Karpas-422 (cell line): ENCODE measurements at regions not wholly inside any gene's neighbourhood (a gene's known extent, or its start where the extent isn't known, plus 50 kb on each side); places are given as distances from the start of the nearest gene placed in this dataset.
A peak's percentile ranks its signal among the peaks of the same experiment; 100 is the strongest.

Experiments
- DNase-seq: peaks from one replicate; pipeline ENCODE4 v3.0.0-alpha.2; 2015
- H2AFZ ChIP-seq: fragments of 200-600 bp; sonication (generic); 2 replicates; pipeline ENCODE4 v1.6.1; 2014; ENCODE audit warnings: antibody characterized with exemption, low read length, mixed read lengths
- H3K27ac ChIP-seq: fragments of 200-600 bp; sonication (generic); 2 replicates; pipeline ENCODE4 v1.5.1; 2014; ENCODE audit warnings: mild to moderate bottlenecking, low read length, moderate library complexity
- H3K27me3 ChIP-seq: fragments of 200-600 bp; sonication (generic); 2 replicates; pipeline ENCODE4 v1.6.1; 2014; ENCODE audit warnings: low read length, mixed read lengths
- H3K36me3 ChIP-seq: fragments of 200-600 bp; sonication (generic); 2 replicates; pipeline ENCODE4 v1.6.1; 2014; ENCODE audit warnings: low read length, mixed read lengths; ENCODE audit not compliant: insufficient read depth
- H3K4me1 ChIP-seq: fragments of 200-600 bp; sonication (generic); 2 replicates; pipeline ENCODE4 v1.6.1; 2014; ENCODE audit warnings: mild to moderate bottlenecking, low read length, mixed read lengths
- H3K4me2 ChIP-seq: fragments of 200-600 bp; sonication (generic); 2 replicates; pipeline ENCODE4 v1.6.1; 2014; ENCODE audit warnings: low read length, low read depth, mild to moderate bottlenecking; ENCODE audit not compliant: poor library complexity, severe bottlenecking
- H3K4me3 ChIP-seq: fragments of 200-600 bp; sonication (generic); 2 replicates; pipeline ENCODE4 v1.5.1; 2014; ENCODE audit warnings: mild to moderate bottlenecking, antibody characterized with exemption, low read length, mixed read lengths
- H3K79me2 ChIP-seq: fragments of 200-600 bp; sonication (generic); 2 replicates; pipeline ENCODE4 v1.6.1; 2014; ENCODE audit warnings: mild to moderate bottlenecking, low read length, mixed read lengths
- H3K9ac ChIP-seq: fragments of 200-600 bp; sonication (generic); 2 replicates; pipeline ENCODE4 v1.6.0; 2014; ENCODE audit warnings: low read length
- H3K9me2 ChIP-seq: fragments of 200-600 bp; sonication (generic), shearing (Covaris generic); replicated peaks from 2 replicates; pipeline ENCODE4 v1.6.0; 2014; ENCODE audit warnings: mild to moderate bottlenecking, low read length, moderate library complexity; ENCODE audit not compliant: insufficient read depth
- H3K9me3 ChIP-seq: fragments of 300-700, 200-600 bp; sonication (generic); 2 replicates; pipeline ENCODE4 v1.6.1; 2014; ENCODE audit warnings: low read length, mixed read lengths
- H4K20me1 ChIP-seq: fragments of 200-600 bp; sonication (generic); 2 replicates; pipeline ENCODE4 v1.6.1; 2014; ENCODE audit warnings: mild to moderate bottlenecking, antibody characterized with exemption, low read length, low read depth; ENCODE audit not compliant: insufficient read depth

GRCh38 chr2:771538-771937 lies 94.3 kb upstream of the TMEM18 start:
- peak; percentile 78 for DNase-seq
- H3K9me3 ChIP-seq: peaks cover 7% of the 10 kb centered on the region; the same call in 1 of the 2 replicates
- H3K36me3 ChIP-seq: peaks cover 3% of the 10 kb centered on the region; the same call in 1 of the 2 replicates
- peak overlapping the region; percentile 70 for H3K4me2 ChIP-seq
- H3K27ac ChIP-seq: peak overlapping the region; percentile 71
- peak overlapping the region; percentile 37 for H3K4me3 ChIP-seq
- H3K27me3 ChIP-seq: no peaks in the 10 kb centered on the region
- no peaks in the 10 kb centered on the region for H4K20me1 ChIP-seq
- H3K4me1 ChIP-seq: peaks cover 81% of the 10 kb centered on the region
- H3K79me2 ChIP-seq: no peaks in the 10 kb centered on the region
- peak overlapping the region; percentile 52 for H3K9ac ChIP-seq
- H2AFZ ChIP-seq: peak overlapping the region; percentile 9; the same call in 1 of the 2 replicates
- no peaks in the 10 kb centered on the region for H3K9me2 ChIP-seq

- peak overlapping the region; percentile 9; the same call in 1 of the 2 replicates for H2AFZ ChIP-seq
Measured at GRCh38 chr2:770776-771175, 93.6 kb upstream of the TMEM18 start.

GRCh38 chr2:769771-770170 lies 92.6 kb upstream of the TMEM18 start:
- Histone ChIP-seq H3K36me3 (peaks cover 3% of the 10 kb centered on the region; the same call in 1 of the 2 replicates), H3K9ac (no peak overlapping the region), H2AFZ (no peak overlapping the region), H3K4me1 (peaks cover 75% of the 10 kb centered on the region), H3K4me2 (no peak overlapping the region), H3K9me3 (peaks cover 7% of the 10 kb centered on the region; the same call in 1 of the 2 replicates), H3K4me3 (no peak overlapping the region), H3K9me2 (no peaks in the 10 kb centered on the region), H4K20me1 (no peaks in the 10 kb centered on the region), H3K79me2 (no peaks in the 10 kb centered on the region), H3K27ac (peak overlapping the region; percentile 71), H3K27me3 (no peaks in the 10 kb centered on the region)
- no peak for DNase-seq

More at GRCh38 chr2:770776-771175, 93.6 kb upstream of the TMEM18 start:
- H3K4me3 ChIP-seq: peak overlapping the region; percentile 37; the same call in 1 of the 2 replicates
- H3K4me1 ChIP-seq: peaks cover 81% of the 10 kb centered on the region
- no peaks in the 10 kb centered on the region for H3K79me2 ChIP-seq
- no peaks in the 10 kb centered on the region for H3K27me3 ChIP-seq
- H3K9me2 ChIP-seq: no peaks in the 10 kb centered on the region
- no peaks in the 10 kb centered on the region for H4K20me1 ChIP-seq
- peaks cover 7% of the 10 kb centered on the region; the same call in 1 of the 2 replicates for H3K9me3 ChIP-seq
- peak overlapping the region; percentile 52 for H3K9ac ChIP-seq
- peak overlapping the region; percentile 71 for H3K27ac ChIP-seq
- DNase-seq: peak; percentile 62
- H3K4me2 ChIP-seq: peak overlapping the region; percentile 70
- peaks cover 3% of the 10 kb centered on the region; the same call in 1 of the 2 replicates for H3K36me3 ChIP-seq

- Histone ChIP-seq H2AFZ (no peak overlapping the region), H3K4me1 (peaks cover 67% of the 10 kb centered on the region), H3K79me2 (no peaks in the 10 kb centered on the region), H3K9ac (no peak overlapping the region), H3K27ac (no peak overlapping the region), H3K36me3 (peaks cover 3% of the 10 kb centered on the region; the same call in 1 of the 2 replicates), H3K9me2 (no peaks in the 10 kb centered on the region), H3K9me3 (peaks cover 7% of the 10 kb centered on the region; the same call in 1 of the 2 replicates), H3K4me2 (no peak overlapping the region), H4K20me1 (no peaks in the 10 kb centered on the region), H3K27me3 (no peaks in the 10 kb centered on the region), H3K4me3 (no peak overlapping the region)
- DNase-seq: no peak
Measured at GRCh38 chr2:768451-768850, 91.2 kb upstream of the TMEM18 start.

- Histone ChIP-seq H4K20me1 (no peaks in the 10 kb centered on the region), H2AFZ (no peak overlapping the region)
Measured at GRCh38 chr2:767944-768343, 90.7 kb upstream of the TMEM18 start.

GRCh38 chr2:767440-767839 lies 90.2 kb upstream of the TMEM18 start:
- peak overlapping the region; percentile 6; the same call in 1 of the 2 replicates for H3K9ac ChIP-seq
- peaks cover 3% of the 10 kb centered on the region; the same call in 1 of the 2 replicates for H3K36me3 ChIP-seq
- DNase-seq: peak; percentile 54
- peak overlapping the region; percentile 36 for H3K4me2 ChIP-seq
- 0 out of 2 replicates have a peak overlapping the region, but pooled peaks have one; percentile 45 for H2AFZ ChIP-seq
- no peaks in the 10 kb centered on the region for H3K79me2 ChIP-seq
- H3K4me3 ChIP-seq: no peak overlapping the region
- peaks cover 7% of the 10 kb centered on the region; the same call in 1 of the 2 replicates for H3K9me3 ChIP-seq
- no peaks in the 10 kb centered on the region for H3K27me3 ChIP-seq
- no peak overlapping the region for H3K27ac ChIP-seq
- H3K9me2 ChIP-seq: no peaks in the 10 kb centered on the region
- peaks cover 61% of the 10 kb centered on the region for H3K4me1 ChIP-seq
- H4K20me1 ChIP-seq: no peaks in the 10 kb centered on the region

More at GRCh38 chr2:767944-768343, 90.7 kb upstream of the TMEM18 start:
- Histone ChIP-seq H3K27me3 (no peaks in the 10 kb centered on the region), H3K9me3 (peaks cover 7% of the 10 kb centered on the region; the same call in 1 of the 2 replicates), H3K4me3 (no peak overlapping the region), H3K9me2 (no peaks in the 10 kb centered on the region), H3K4me1 (peaks cover 62% of the 10 kb centered on the region), H3K27ac (no peak overlapping the region), H3K36me3 (peaks cover 3% of the 10 kb centered on the region; the same call in 1 of the 2 replicates), H3K9ac (no peak overlapping the region), H3K79me2 (no peaks in the 10 kb centered on the region), H3K4me2 (peak overlapping the region; percentile 36)
- DNase-seq: no peak

- no peaks in the 10 kb centered on the region for H3K79me2 ChIP-seq
- H3K36me3 ChIP-seq: peaks cover 3% of the 10 kb centered on the region; the same call in 1 of the 2 replicates
- peaks cover 7% of the 10 kb centered on the region; the same call in 1 of the 2 replicates for H3K9me3 ChIP-seq
- H3K9ac ChIP-seq: no peak overlapping the region
- H3K9me2 ChIP-seq: no peaks in the 10 kb centered on the region
- H3K4me1 ChIP-seq: peaks cover 56% of the 10 kb centered on the region
- no peak overlapping the region for H3K4me2 ChIP-seq
- H3K27me3 ChIP-seq: no peaks in the 10 kb centered on the region
- no peaks in the 10 kb centered on the region for H4K20me1 ChIP-seq
- no peak for DNase-seq
- no peak overlapping the region for H2AFZ ChIP-seq
- no peak overlapping the region for H3K27ac ChIP-seq
- H3K4me3 ChIP-seq: no peak overlapping the region
Measured at GRCh38 chr2:766255-766654, 89.0 kb upstream of the TMEM18 start.

GRCh38 chr2:765369-765768 lies 88.2 kb upstream of the TMEM18 start:
- Histone ChIP-seq H3K4me2 (no peak overlapping the region), H3K9me2 (no peaks in the 10 kb centered on the region), H3K36me3 (peaks cover 3% of the 10 kb centered on the region; the same call in 1 of the 2 replicates), H3K9me3 (peaks cover 7% of the 10 kb centered on the region; the same call in 1 of the 2 replicates), H3K4me3 (no peak overlapping the region), H3K9ac (no peak overlapping the region), H3K27ac (no peak overlapping the region), H3K27me3 (no peaks in the 10 kb centered on the region), H3K79me2 (no peaks in the 10 kb centered on the region), H3K4me1 (peaks cover 48% of the 10 kb centered on the region), H4K20me1 (no peaks in the 10 kb centered on the region), H2AFZ (no peak overlapping the region)
- no peak for DNase-seq
